Neural cell (in vitro differentiated cells): ENCODE measurements at regions not wholly inside any gene's neighbourhood (a gene's known extent, or its start where the extent isn't known, plus 50 kb on each side); places are given as distances from the start of the nearest gene placed in this dataset.

Experiments
- H2AFZ ChIP-seq: fragments of 200-600, 300-800 bp; sonication (generic), shearing (Covaris generic); 2 replicates; pipeline ENCODE4 v1.6.0; 2014; ENCODE audit warnings: low read depth, mild to moderate bottlenecking, antibody characterized with exemption, low read length, moderate library complexity
- H3F3A ChIP-seq: fragments of 200-600 bp; shearing (Covaris generic); 2 replicates; pipeline ENCODE4 v1.6.1; 2016; ENCODE audit warnings: mild to moderate bottlenecking, moderate library complexity, mixed read lengths, antibody characterized with exemption, low read length; ENCODE audit not compliant: insufficient read depth, poor library complexity, severe bottlenecking
- H3K27ac ChIP-seq: fragments of 200-600, 300-800 bp; sonication (generic), shearing (Covaris generic); 2 replicates; pipeline ENCODE4 v1.5.1; 2014; ENCODE audit warnings: mild to moderate bottlenecking, low read length, moderate library complexity
- H3K27me3 ChIP-seq: fragments of 300-800, 200-600 bp; sonication (generic), shearing (Covaris generic); 2 replicates; pipeline ENCODE4 v1.6.0; 2014; ENCODE audit warnings: mild to moderate bottlenecking, low read depth, low read length, moderate library complexity; ENCODE audit not compliant: insufficient read depth
- H3K36me3 ChIP-seq: fragments of 300-800, 200-600 bp; sonication (generic), shearing (Covaris generic); 2 replicates; pipeline ENCODE4 v1.5.1; 2014; ENCODE audit warnings: mild to moderate bottlenecking, antibody characterized with exemption, low read length, moderate library complexity; ENCODE audit not compliant: insufficient read depth
- H3K4me2 ChIP-seq: fragments of 300-800, 200-600 bp; sonication (generic), shearing (Covaris generic); 2 replicates; pipeline ENCODE4 v1.6.0; 2014; ENCODE audit warnings: mild to moderate bottlenecking, low read length
- H3K4me3 ChIP-seq: fragments of 300-800, 200-600 bp; sonication (generic), shearing (Covaris generic); 2 replicates; pipeline ENCODE4 v1.5.1; 2014; ENCODE audit warnings: mild to moderate bottlenecking, low read length, moderate library complexity
- H3K79me2 ChIP-seq: fragments of 200-600 bp; shearing (Covaris generic); replicated peaks from 2 replicates; pipeline ENCODE4 v1.6.0; 2014; ENCODE audit warnings: mild to moderate bottlenecking, low read length, moderate library complexity; ENCODE audit not compliant: insufficient read depth
- H3K9ac ChIP-seq: fragments of 300-800, 200-600 bp; sonication (generic), shearing (Covaris generic); 2 replicates; pipeline ENCODE4 v1.6.1; 2016; ENCODE audit warnings: mild to moderate bottlenecking, low read length, mixed read lengths
- H3K9me2 ChIP-seq: fragments of 200-600 bp; shearing (Covaris generic); 2 replicates; pipeline ENCODE4 v1.6.1; 2016; ENCODE audit warnings: mild to moderate bottlenecking, low read length, mixed read lengths; ENCODE audit not compliant: insufficient read depth
- H3K9me3 ChIP-seq: fragments of 200-600, 300-800 bp; sonication (generic), shearing (Covaris generic); 2 replicates; pipeline ENCODE4 v1.6.1; 2016; ENCODE audit warnings: mild to moderate bottlenecking, mixed run types, low read length, moderate library complexity, mixed read lengths
- H4K20me1 ChIP-seq: fragments of 200-600 bp; shearing (Covaris generic); 2 replicates; pipeline ENCODE4 v1.6.1; 2016; ENCODE audit warnings: mild to moderate bottlenecking, mixed run types; ENCODE audit not compliant: insufficient read depth
- CTCF ChIP-seq: fragments of 450-650 bp; IDR thresholded peaks from 2 replicates; pipeline ENCODE4 v1.5.1; 2014; ENCODE audit warnings: antibody characterized with exemption, mild to moderate bottlenecking, moderate library complexity; ENCODE audit not compliant: poor library complexity, severe bottlenecking
- EP300 ChIP-seq: fragments of 450-650 bp; conservative IDR thresholded peaks from 2 replicates; pipeline ENCODE4 v1.6.1; 2014; ENCODE audit warnings: antibody characterized with exemption, mild to moderate bottlenecking, moderate library complexity; ENCODE audit not compliant: poor library complexity, severe bottlenecking
- EZH2 ChIP-seq: fragments of 200-600, 300-800 bp; shearing (Covaris generic), sonication (generic); IDR thresholded peaks from 2 replicates; pipeline ENCODE4 v1.6.1; 2014; ENCODE audit warnings: antibody characterized with exemption, low read length, borderline replicate concordance, mild to moderate bottlenecking; ENCODE audit not compliant: insufficient read depth, poor library complexity, severe bottlenecking
- MXI1 ChIP-seq: fragments of 450-650 bp; conservative IDR thresholded peaks from 2 replicates; pipeline ENCODE4 v1.6.1; 2014; ENCODE audit warnings: antibody characterized with exemption, mild to moderate bottlenecking; ENCODE audit not compliant: poor library complexity, severe bottlenecking
- POLR2AphosphoS5 ChIP-seq: IDR thresholded peaks from 2 replicates; pipeline ENCODE4 v1.6.1; 2012
- RAD21 ChIP-seq: fragments of 450-650 bp; conservative IDR thresholded peaks from 2 replicates; pipeline ENCODE4 v1.6.1; 2014; ENCODE audit warnings: antibody characterized with exemption, mild to moderate bottlenecking, moderate library complexity
- REST ChIP-seq: IDR thresholded peaks from 2 replicates; pipeline ENCODE4 v1.6.1; 2012; ENCODE audit warnings: borderline replicate concordance
- SMC3 ChIP-seq: fragments of 450-650 bp; conservative IDR thresholded peaks from 2 replicates; pipeline ENCODE4 v1.6.1; 2014; ENCODE audit warnings: antibody characterized with exemption, mild to moderate bottlenecking, moderate library complexity; ENCODE audit not compliant: poor library complexity
- TAF1 ChIP-seq: IDR thresholded peaks from 2 replicates; pipeline ENCODE4 v1.6.1; 2012; ENCODE audit warnings: low read depth

GRCh38 chr2:212941361-212941760 is 210.1 kb downstream of the IKZF2 start:
- Histone ChIP-seq H3K27me3 (no peaks in the 10 kb centered on the region), H3K4me3 (no peak overlapping the region), H3K4me2 (no peak overlapping the region), H3K9me3 (no peaks in the 10 kb centered on the region), H3K9me2 (no peaks in the 10 kb centered on the region), H2AFZ (no peak overlapping the region), H3K79me2 (no peaks in the 10 kb centered on the region), H3K36me3 (no peaks in the 10 kb centered on the region), H3K9ac (no peak overlapping the region), H3F3A (no peaks in the 10 kb centered on the region), H3K27ac (no peak overlapping the region), H4K20me1 (no peaks in the 10 kb centered on the region)
- TF ChIP-seq REST (no peak), EP300 (no peak), RAD21 (no peak), TAF1 (no peak), EZH2 (no peak), POLR2AphosphoS5 (no peak), MXI1 (no peak), CTCF (no peak), SMC3 (no peak)

DNA sequence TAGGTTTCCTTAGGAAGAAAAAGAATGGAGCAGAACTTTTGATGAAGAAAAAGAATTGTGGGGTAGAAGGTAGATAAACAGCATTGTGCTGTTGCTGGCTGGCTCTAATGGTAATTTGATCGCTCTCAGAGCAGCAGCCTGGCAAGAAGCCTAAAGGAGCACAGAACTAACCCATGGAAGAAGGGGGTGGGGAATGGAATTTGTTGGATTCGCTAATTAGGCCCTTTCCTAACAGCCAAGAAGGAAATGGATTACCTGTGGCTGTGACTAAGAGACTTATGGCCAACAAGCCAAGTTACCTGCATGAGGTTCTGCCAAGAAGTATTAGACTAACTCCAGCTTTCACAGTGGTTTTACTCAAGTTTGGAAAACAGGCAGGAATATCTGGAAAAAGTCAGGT is 210.6 kb downstream of the IKZF2 start:
- Histone ChIP-seq H3K9me3 (no peaks in the 10 kb centered on the region), H3K27me3 (no peaks in the 10 kb centered on the region), H3K79me2 (no peaks in the 10 kb centered on the region), H3K4me3 (no peak overlapping the region), H3F3A (no peaks in the 10 kb centered on the region), H3K36me3 (no peaks in the 10 kb centered on the region), H3K9me2 (no peaks in the 10 kb centered on the region), H4K20me1 (no peaks in the 10 kb centered on the region), H3K27ac (no peak overlapping the region), H3K9ac (no peak overlapping the region), H2AFZ (no peak overlapping the region), H3K4me2 (no peak overlapping the region)
- no peak for TF ChIP-seq RAD21
- no peak for TF ChIP-seq EZH2
- no peak for TF ChIP-seq CTCF
- no peak for TF ChIP-seq EP300
- TF ChIP-seq MXI1 = no peak
- TF ChIP-seq POLR2AphosphoS5 = no peak
- TF ChIP-seq TAF1 = no peak
- TF ChIP-seq SMC3 = no peak
- TF ChIP-seq REST = no peak
